Endothelial cell of umbilical vein (primary cell): ENCODE measurements at regions not wholly inside any gene's neighbourhood (a gene's known extent, or its start where the extent isn't known, plus 50 kb on each side); places are given as distances from the start of the nearest gene placed in this dataset.

Source experiments
- BruUV-seq: library from RNA; stranded (reverse); fragments of 400-500 nt; replicated peaks from 2 replicates; lab custom pipeline; 2021; lab: Mats Ljungman, UMichigan
- CTCF ChIA-PET: fragments of 300-600, 350-600 bp; sonication (Branson Sonifier 250); formaldehyde crosslinking; loops from one replicate; lab custom pipeline; 2021; ENCODE audit warnings: antibody characterized with exemption, inconsistent platforms; lab: Charles Lee
- POLR2A ChIA-PET: fragments of 300-600, 350-600 bp; sonication (Branson Sonifier 250); formaldehyde crosslinking; loops from one replicate; lab custom pipeline; 2021; ENCODE audit warnings: antibody characterized with exemption, inconsistent platforms; lab: Charles Lee
- DNase-seq: peaks from one replicate; pipeline ENCODE4 v3.0.0-alpha.2; 2011; ENCODE audit warnings: low read depth, low spot score
- FAIRE-seq: peaks from 2 replicates; lab custom pipeline; 2011; peaks lifted over from hg19 to GRCh38; lab: Jason Lieb, UNC
- H2AFZ ChIP-seq: 2 replicates; pipeline ENCODE4 v1.6.0; 2012; ENCODE audit warnings: low read depth, low read length, control low read depth, inconsistent platforms
- H3K27ac ChIP-seq: 2 replicates; pipeline ENCODE4 v1.5.1; 2011; ENCODE audit warnings: low read depth, mild to moderate bottlenecking, control low read depth, low read length, moderate library complexity; ENCODE audit not compliant: insufficient read depth
- H3K27me3 ChIP-seq, 2 experiments: 2 replicates each; pipeline versions ENCODE4 v1.6.0 to v1.6.1; 2011; ENCODE audit warnings: low read length in 2 of 2, mixed read lengths in 1 of 2; ENCODE audit not compliant: control insufficient read depth in 2 of 2, insufficient read depth in 2 of 2
- H3K36me3 ChIP-seq, 2 experiments: 2 replicates in 1 of 2; 3 replicates in 1 of 2; pipeline ENCODE4 v1.5.1; 2011; ENCODE audit warnings: low read length in 2 of 2, mild to moderate bottlenecking in 1 of 2, moderate library complexity in 1 of 2; ENCODE audit not compliant: control insufficient read depth in 2 of 2, insufficient read depth in 2 of 2; ENCODE audit errors: extremely low read depth in 1 of 2
- H3K4me1 ChIP-seq: 3 replicates; pipeline ENCODE4 v1.5.1; 2011; ENCODE audit warnings: mild to moderate bottlenecking, low read length; ENCODE audit not compliant: control insufficient read depth, insufficient read depth; ENCODE audit errors: extremely low read depth
- H3K4me2 ChIP-seq: 2 replicates; pipeline ENCODE4 v1.6.1; 2011; ENCODE audit warnings: low read length, control low read depth, mixed read lengths; ENCODE audit not compliant: insufficient read depth
- H3K4me3 ChIP-seq, 3 experiments: fragments of 200-600 bp in 1 of 3; sonication (generic), shearing (Covaris generic) in 1 of 3; replicated peaks in 1 of 3; 2 replicates each; pipeline ENCODE4 v1.5.1; 2011 to 2016; ENCODE audit warnings: control low read depth in 3 of 3, low read length in 3 of 3, mild to moderate bottlenecking in 2 of 3, inconsistent platforms in 1 of 3, low read depth in 1 of 3, moderate library complexity in 1 of 3; ENCODE audit not compliant: insufficient read depth in 1 of 3
- H3K79me2 ChIP-seq: 2 replicates; pipeline ENCODE4 v1.6.0; 2012; ENCODE audit warnings: low read length, inconsistent platforms; ENCODE audit not compliant: control insufficient read depth, insufficient read depth
- H3K9ac ChIP-seq: replicated peaks from 2 replicates; pipeline ENCODE3; 2011; ENCODE audit warnings: low read length, control low read depth; ENCODE audit not compliant: insufficient read depth; ENCODE audit errors: extremely low read depth
- H3K9me1 ChIP-seq: replicated peaks from 3 replicates; pipeline ENCODE4 v1.6.0; 2011; ENCODE audit warnings: mild to moderate bottlenecking, low read length; ENCODE audit not compliant: control insufficient read depth, insufficient read depth; ENCODE audit errors: extremely low read depth
- H3K9me3 ChIP-seq: replicated peaks from 2 replicates; pipeline ENCODE4 v1.5.1; 2012; ENCODE audit warnings: low read length, inconsistent platforms; ENCODE audit not compliant: control insufficient read depth, insufficient read depth
- H4K20me1 ChIP-seq: replicated peaks from 2 replicates; pipeline ENCODE3; 2011; ENCODE audit warnings: mild to moderate bottlenecking, low read length; ENCODE audit not compliant: control insufficient read depth, insufficient read depth; ENCODE audit errors: extremely low read depth
- CTCF ChIP-seq, 2 donors: IDR thresholded peaks; 1 replicate in 1 of 2; 2 replicates in 1 of 2; pipeline ENCODE4 v1.5.1; 2011; ENCODE audit warnings: low read length in 2 of 2, mild to moderate bottlenecking in 2 of 2, moderate library complexity in 2 of 2, control low read depth in 1 of 2, inconsistent platforms in 1 of 2, low read depth in 1 of 2; ENCODE audit not compliant: insufficient read depth in 1 of 2; ENCODE audit errors: extremely low read depth in 1 of 2
- EZH2 ChIP-seq: IDR thresholded peaks from 2 replicates; pipeline ENCODE4 v1.6.1; 2012; ENCODE audit warnings: borderline replicate concordance, low read depth, mild to moderate bottlenecking, moderate library complexity, low read length, inconsistent platforms; ENCODE audit not compliant: severe bottlenecking
- FOS ChIP-seq: IDR thresholded peaks from 2 replicates; pipeline ENCODE4 v1.6.1; 2011; ENCODE audit warnings: mild to moderate bottlenecking, low read length, moderate library complexity, borderline replicate concordance; ENCODE audit not compliant: insufficient read depth
- GATA2 ChIP-seq: IDR thresholded peaks from 2 replicates; pipeline ENCODE4 v1.7.0; 2011; ENCODE audit warnings: low read depth, mild to moderate bottlenecking, moderate library complexity, mixed read lengths, low read length; ENCODE audit not compliant: insufficient read length, insufficient read depth
- JUN ChIP-seq: IDR thresholded peaks from 2 replicates; pipeline ENCODE4 v1.6.1; 2011; ENCODE audit warnings: borderline replicate concordance, low read depth; ENCODE audit not compliant: insufficient read length, insufficient read depth
- MAX ChIP-seq: IDR thresholded peaks from 2 replicates; pipeline ENCODE4 v1.6.1; 2011; ENCODE audit not compliant: insufficient read depth, insufficient read length
- MYC ChIP-seq: IDR thresholded peaks from one replicate; pipeline ENCODE4 v1.6.1; 2011; ENCODE audit warnings: mild to moderate bottlenecking, low read depth, low read length
- POLR2A ChIP-seq: IDR thresholded peaks from 2 replicates; pipeline ENCODE4 v1.6.1; 2012; ENCODE audit warnings: low read depth, mild to moderate bottlenecking, control low read depth, low read length
- POLR2AphosphoS5 ChIP-seq: IDR thresholded peaks from 2 replicates; pipeline ENCODE4 v1.6.1; 2012; ENCODE audit warnings: low read depth, mild to moderate bottlenecking, control low read depth, low read length, moderate library complexity; ENCODE audit not compliant: insufficient read depth
- dilution Hi-C: fragments of 300-500 bp; cut with MboI; formaldehyde crosslinking; loops from one replicate; pipeline ENCODE4 v1.15.0; 2019; ENCODE audit warnings: low sequenced_read_pairs; ENCODE audit not compliant: extremely low pct_ligation_motif_present
- intact Hi-C: fragments of 100-400 bp; cut with micrococcal nuclease; formaldehyde crosslinking; loops from one replicate; pipeline ENCODE4 v1.10.0; 2022

- Histone ChIP-seq H3K9ac (no peak overlapping the region), H3K9me1 (no peaks in the 10 kb centered on the region), H3K9me3 (no peaks in the 10 kb centered on the region), H3K4me2 (no peak overlapping the region), H3K4me1 (no peaks in the 10 kb centered on the region), H3K36me3 (no peaks in the 10 kb centered on the region), H2AFZ (no peak overlapping the region), H4K20me1 (no peaks in the 10 kb centered on the region), H3K27ac (no peak overlapping the region), H3K27me3 (no peaks in the 10 kb centered on the region), H3K4me3 (no peak overlapping the region), H3K79me2 (no peaks in the 10 kb centered on the region)
- ChIA-PET POLR2A (no interaction called here), CTCF (no interaction called here)
- dilution Hi-C loops (no loop called here), intact Hi-C loops (no loop called here)
- FAIRE-seq (no peak), DNase-seq (no peak)
- TF ChIP-seq GATA2, result no peak
- TF ChIP-seq POLR2AphosphoS5, result no peak
- TF ChIP-seq CTCF (IDR thresholded peaks at IDR 0.05; ENCODE audit: extremely low read depth in 1 of 2, insufficient read depth in 1 of 2, low read depth in 1 of 2, low read length in 2 of 2), result no peak
- BruUV-seq, result no TSS peak
Measured at GRCh38 chr5:127235136-127235535, 55.5 kb upstream of the MEGF10 start.

- no peaks in the 10 kb centered on the region for H3K4me1 ChIP-seq
Measured at GRCh38 chr5:127236254-127236653, 54.3 kb upstream of the MEGF10 start.

More at GRCh38 chr5:127236254-127236653, 54.3 kb upstream of the MEGF10 start:
- Histone ChIP-seq H4K20me1 (no peaks in the 10 kb centered on the region), H3K9ac (no peak overlapping the region), H3K9me1 (no peaks in the 10 kb centered on the region), H3K4me3 (no peak overlapping the region), H3K36me3 (no peaks in the 10 kb centered on the region), H3K27ac (no peak overlapping the region), H3K27me3 (no peaks in the 10 kb centered on the region), H3K4me2 (no peak overlapping the region), H2AFZ (no peak overlapping the region), H3K79me2 (no peaks in the 10 kb centered on the region), H3K9me3 (no peaks in the 10 kb centered on the region)
- FAIRE-seq (no peak), DNase-seq (no peak)
- dilution Hi-C loops (no loop called here), intact Hi-C loops (no loop called here)
- POLR2A ChIA-PET, result no interaction called here
- CTCF ChIA-PET, result interaction anchor here (0.6 kb wide), 1 partner anchor 20 kb away, joined by 3 read pairs; no protein-coding TSS in a partner anchor
- TF ChIP-seq POLR2A, result no peak
- TF ChIP-seq EZH2, result no peak
- TF ChIP-seq JUN, result no peak
- TF ChIP-seq POLR2AphosphoS5, result no peak
- TF ChIP-seq GATA2, result no peak
- TF ChIP-seq FOS, result no peak
- no peak for TF ChIP-seq CTCF (IDR thresholded peaks at IDR 0.05; ENCODE audit: extremely low read depth in 1 of 2, insufficient read depth in 1 of 2, low read depth in 1 of 2, low read length in 2 of 2)
- no peak for TF ChIP-seq MAX
- no peak for TF ChIP-seq MYC
- BruUV-seq, result no TSS peak
